Fibroblast of upper back skin (primary cell): ENCODE measurements at regions not wholly inside any gene's neighbourhood (a gene's known extent, or its start where the extent isn't known, plus 50 kb on each side); places are given as distances from the start of the nearest gene placed in this dataset.
A peak's percentile ranks its signal among the peaks of the same experiment; 100 is the strongest.

Source experiments
- DNase-seq: peaks from one replicate; pipeline ENCODE4 v3.0.0-alpha.2; 2013

GRCh38 chr6:100266494-100267401 is 198.0 kb downstream of the SIM1 start:
- peak; percentile 90 for DNase-seq

GRCh38 chr6:100262086-100262485 is 202.6 kb downstream of the SIM1 start:
- no peak for DNase-seq

- DNase-seq = no peak
Observed at GRCh38 chr6:100261486-100261885, 203.2 kb downstream of the SIM1 start.

GRCh38 chr6:100260584-100260983 is 204.1 kb downstream of the SIM1 start:
- no peak for DNase-seq

GRCh38 chr6:100259865-100260264 is 204.9 kb downstream of the SIM1 start:
- DNase-seq = no peak

- DNase-seq = no peak
Observed at GRCh38 chr6:100258752-100259151, 206.0 kb downstream of the SIM1 start.

DNA sequence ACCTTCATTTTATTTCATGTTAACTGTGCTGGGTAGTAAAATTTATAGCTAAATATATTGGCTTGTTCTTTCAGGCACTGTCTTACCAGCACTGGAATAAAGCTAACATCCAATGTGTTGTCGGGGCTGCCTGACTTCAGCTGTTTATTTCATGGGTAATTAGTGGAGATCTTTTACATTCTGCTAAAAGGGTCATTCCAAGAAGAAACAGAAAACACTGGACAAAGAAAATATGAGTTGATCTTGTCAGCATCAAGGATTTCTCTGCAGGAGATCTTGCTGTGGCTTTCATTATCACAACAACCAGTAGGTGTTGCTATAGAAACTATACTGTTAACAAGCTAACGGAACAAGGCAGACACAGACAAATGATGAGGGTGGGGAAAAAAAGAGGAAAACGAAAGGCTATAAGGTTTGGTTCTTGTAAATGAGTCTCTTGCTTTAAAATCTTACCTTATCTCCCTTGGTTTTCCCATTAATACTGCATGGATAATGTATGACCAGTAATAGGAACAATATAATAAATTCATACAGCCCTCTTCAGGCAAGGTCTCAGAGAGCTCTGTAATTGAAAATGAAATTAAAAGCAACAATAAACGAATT is 206.8 kb downstream of the SIM1 start:
- peak; percentile 71 for DNase-seq

- no peak for DNase-seq
Observed at GRCh38 chr6:100255701-100256100, 209.0 kb downstream of the SIM1 start.

- DNase-seq = no peak
Observed at GRCh38 chr6:100247123-100247522, 217.6 kb downstream of the SIM1 start.

- DNase-seq = peak; percentile 58
Observed at GRCh38 chr6:100246206-100246605, 218.5 kb downstream of the SIM1 start.

DNA sequence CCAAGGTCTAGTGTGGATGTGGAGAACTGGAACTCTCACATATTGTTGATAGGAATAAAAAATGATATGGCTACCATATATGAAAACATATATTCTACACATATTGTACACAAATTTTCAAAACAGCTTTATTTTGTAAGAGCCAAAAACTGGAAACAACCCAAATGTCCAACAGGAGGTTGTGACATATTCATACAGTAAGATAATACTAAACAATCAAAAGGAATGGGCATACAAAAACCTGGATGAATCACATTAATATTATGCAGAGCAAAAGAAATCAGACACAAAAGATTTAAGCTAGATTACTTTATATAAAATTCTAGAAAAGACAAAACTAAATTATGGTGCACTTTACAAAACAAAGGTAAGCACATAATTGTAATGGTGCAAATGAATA is 223.9 kb downstream of the SIM1 start:
- no peak for DNase-seq

- peak; percentile 72 for DNase-seq
Observed at GRCh38 chr6:100237821-100238220, 226.9 kb downstream of the SIM1 start.

GRCh38 chr6:100236389-100236788 is 228.3 kb downstream of the SIM1 start:
- DNase-seq = no peak

DNA sequence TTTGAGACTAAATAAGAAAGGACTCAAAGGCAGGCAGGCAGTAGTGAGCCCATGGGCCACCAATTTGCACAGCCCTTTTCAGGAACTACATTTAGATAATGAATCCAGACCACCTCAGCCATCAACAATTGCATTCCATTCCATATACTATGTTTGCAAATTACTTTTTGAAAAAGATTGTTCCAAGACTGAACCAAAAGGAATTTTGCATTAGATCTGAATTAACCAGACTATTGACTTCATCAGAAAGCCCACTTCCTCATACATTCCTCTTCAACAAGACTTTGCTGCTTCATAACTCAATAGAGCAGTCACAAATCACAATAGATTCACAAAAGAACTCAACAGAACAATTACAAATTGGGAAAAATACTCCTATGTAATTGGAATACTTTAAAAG is 229.1 kb downstream of the SIM1 start:
- DNase-seq = peak; percentile 72

DNA sequence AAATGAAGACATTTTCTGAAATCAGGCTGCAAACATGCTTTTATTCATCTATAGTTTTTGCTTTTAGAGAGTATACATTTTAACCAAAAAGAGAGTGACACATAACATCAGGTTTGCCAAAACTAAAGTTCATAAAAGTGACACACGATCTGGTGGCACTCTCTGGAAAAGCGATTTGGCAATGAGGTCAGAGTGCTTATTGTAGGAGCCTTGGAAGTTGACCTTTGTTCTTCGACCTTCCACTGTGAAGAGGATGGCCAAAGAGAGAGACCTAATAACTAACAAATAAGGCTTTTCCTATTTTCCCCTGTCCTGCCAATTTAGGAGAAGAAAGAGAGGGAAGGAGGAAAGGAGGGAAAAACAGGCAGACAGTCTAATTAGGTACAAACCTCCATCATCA is 230.1 kb downstream of the SIM1 start:
- DNase-seq = no peak

GRCh38 chr6:100232781-100233573 is 231.7 kb downstream of the SIM1 start:
- DNase-seq = no peak

DNA sequence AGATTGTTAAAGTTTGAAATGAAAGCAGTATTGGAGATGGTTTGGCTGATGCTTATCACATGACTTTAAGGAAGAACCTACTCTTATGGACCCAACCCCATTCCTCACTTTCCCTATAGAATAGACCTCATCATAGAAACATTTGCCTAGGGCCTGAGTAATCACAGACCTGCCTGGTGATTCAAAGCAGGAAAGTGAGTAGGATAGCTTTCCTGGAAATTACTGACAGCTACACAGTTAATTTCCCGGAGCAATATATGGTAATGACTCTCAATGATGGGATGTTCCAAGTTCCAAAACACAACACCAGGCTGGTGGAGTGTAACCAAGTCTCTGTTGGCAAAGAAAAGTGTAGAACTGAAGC is 233.8 kb downstream of the SIM1 start:
- DNase-seq = peak; percentile 86

- peak; percentile 68 for DNase-seq
Observed at GRCh38 chr6:100230115-100230952, 234.4 kb downstream of the SIM1 start.

- no peak for DNase-seq
Observed at GRCh38 chr6:100229512-100229911, 235.2 kb downstream of the SIM1 start.

- peak; percentile 55 for DNase-seq
Observed at GRCh38 chr6:100228834-100229441, 234.9 kb upstream of the MCHR2 start.

- no peak for DNase-seq
Observed at GRCh38 chr6:100228437-100228833, 234.4 kb upstream of the MCHR2 start.

GRCh38 chr6:100226811-100227210 is 232.8 kb upstream of the MCHR2 start:
- DNase-seq = no peak
